ENCODE measurements at regions not wholly inside any gene's neighbourhood (a gene's known extent, or its start where the extent isn't known, plus 50 kb on each side); places are given as distances from the start of the nearest gene placed in this dataset.
"Not testable (repeated sequence)": the region's sequence is repeated elsewhere in the genome, so short reads cannot be mapped to it uniquely, and the experiment has no call there.

GRCh38 chr15:81863162-81863561 lies 182.7 kb downstream of the MEX3B start:
- DNase-seq: no peak

GRCh38 chr15:81859737-81860516 lies 185.9 kb downstream of the MEX3B start:
- DNase-seq: no peak

DNA sequence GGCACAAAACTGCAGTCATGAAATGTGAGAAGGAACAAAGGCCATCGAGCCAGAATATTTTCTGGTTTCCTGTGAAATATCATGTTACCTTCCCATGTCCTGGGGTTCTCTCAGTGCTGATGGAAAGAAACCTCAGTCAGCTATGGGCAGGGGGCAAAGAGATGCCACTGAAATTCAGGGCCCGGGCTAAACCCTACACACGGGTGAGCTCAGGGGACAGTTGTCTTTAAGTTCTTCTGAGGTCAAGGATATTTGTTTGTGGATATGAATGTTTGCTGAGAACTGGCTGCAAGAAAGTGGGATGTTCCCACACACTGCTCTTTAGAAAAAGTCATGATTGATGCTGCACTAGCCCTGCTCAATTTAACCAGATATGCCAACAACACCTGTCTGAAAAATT lies 187.2 kb downstream of the MEX3B start:
- DNase-seq: no peak

- no peak for DNase-seq
Observed at GRCh38 chr15:81858136-81858535, 187.7 kb downstream of the MEX3B start.

GRCh38 chr15:81856634-81857026 lies 189.2 kb downstream of the MEX3B start:
- DNase-seq: no peak

GRCh38 chr15:81856001-81856633 lies 189.7 kb downstream of the MEX3B start:
- no peak for DNase-seq

GRCh38 chr15:81853150-81853748 lies 192.6 kb downstream of the MEX3B start:
- DNase-seq: no peak

DNA sequence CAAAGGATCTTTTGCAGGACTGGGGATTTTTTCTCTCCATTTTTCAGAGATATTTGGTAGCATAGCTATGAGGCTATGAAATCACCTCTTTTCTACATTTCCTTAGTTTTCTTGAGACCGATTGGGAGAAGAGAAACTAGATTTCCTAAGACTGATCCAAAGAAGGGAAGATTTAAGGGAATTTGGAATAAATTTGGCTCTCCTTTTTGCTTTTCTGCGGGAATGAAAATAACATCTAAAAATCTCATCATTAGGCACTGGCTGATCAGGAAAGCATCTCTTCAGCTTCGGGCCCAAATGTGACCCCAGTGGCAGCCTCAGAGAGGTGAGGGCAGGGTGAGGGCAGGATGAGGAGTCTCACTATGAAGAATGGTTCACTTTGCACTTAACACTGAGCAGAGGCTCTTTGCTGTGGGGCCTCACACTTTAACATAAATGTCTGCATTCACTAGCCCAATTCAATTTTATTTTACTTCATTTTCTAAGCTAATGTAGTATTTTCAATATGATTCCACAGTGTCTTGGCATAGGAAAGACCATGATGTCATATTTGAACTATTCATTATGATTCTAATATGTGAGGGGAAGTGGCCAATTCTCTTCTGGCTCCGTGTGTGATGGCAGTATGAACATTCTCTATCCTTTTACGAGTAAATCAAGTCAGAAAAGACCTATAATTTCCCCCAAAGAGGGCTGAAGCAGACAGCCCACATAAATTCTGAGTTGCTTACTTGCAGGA lies 193.2 kb downstream of the MEX3B start:
- no peak for DNase-seq

DNA sequence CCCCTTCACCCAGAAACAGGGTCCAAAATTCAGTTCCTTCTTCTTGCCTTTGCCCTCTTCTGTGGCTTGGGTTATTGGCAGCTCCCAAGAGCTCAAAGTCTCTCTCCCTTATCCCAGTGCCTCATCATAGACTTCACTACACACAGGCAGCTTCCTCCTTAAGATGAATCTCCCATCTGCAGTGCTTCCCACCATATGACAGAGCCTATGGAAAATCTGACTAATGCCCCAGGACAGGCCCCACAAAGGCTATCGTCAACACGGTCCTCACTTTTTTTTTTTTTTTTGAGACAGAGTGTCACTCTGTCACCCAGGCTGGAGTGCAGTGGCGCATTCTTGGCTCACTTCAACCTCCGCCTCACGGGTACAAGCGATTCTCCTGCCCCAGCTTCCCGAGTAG lies 194.1 kb downstream of the MEX3B start:
- DNase-seq: no peak

- no peak for DNase-seq
Observed at GRCh38 chr15:81851325-81851724, 194.5 kb downstream of the MEX3B start.

DNA sequence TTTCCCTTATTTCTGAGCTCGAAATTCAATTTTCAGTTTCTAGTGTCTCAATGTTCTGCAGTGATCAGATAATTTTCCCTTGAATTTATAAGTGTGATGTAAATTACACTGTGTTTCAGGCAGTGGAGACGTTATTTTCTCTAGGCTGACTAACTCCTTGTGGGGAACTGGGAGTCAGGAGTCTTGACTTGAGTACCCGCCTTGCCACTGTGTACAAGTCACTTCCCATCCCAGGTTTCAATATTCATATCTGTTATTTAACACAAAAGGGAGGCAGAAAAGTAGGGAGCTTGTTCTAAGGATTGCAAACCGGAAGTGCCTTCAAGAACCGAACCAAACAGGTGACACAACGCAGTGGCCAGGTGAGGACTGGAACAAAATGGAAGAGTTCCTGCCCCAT lies 196.5 kb downstream of the MEX3B start:
- DNase-seq: no peak

DNA sequence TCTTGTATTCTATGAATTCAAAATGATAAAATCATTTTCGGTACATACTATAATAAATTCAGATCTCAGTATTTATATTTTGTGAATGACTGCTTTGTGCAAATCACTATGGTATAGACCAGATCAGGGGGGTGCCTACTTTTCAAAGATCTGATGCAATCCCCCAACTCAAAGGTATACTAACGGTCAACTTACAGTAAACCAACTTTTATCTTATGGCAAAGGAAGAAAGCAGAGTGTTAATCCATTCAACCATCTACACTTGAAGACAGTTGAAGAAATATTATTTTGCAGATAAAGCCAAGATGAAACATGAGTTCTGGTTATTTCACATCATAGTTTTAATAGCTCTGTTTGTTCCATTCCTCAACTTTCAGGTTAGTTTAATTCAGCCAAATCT lies 197.1 kb downstream of the MEX3B start:
- no peak for DNase-seq

GRCh38 chr15:81843757-81844407 lies 201.9 kb downstream of the MEX3B start:
- no peak for DNase-seq

GRCh38 chr15:81843226-81843625 lies 202.6 kb downstream of the MEX3B start:
- no peak for DNase-seq

GRCh38 chr15:81839387-81839786 lies 206.4 kb downstream of the MEX3B start:
- no peak for DNase-seq

DNA sequence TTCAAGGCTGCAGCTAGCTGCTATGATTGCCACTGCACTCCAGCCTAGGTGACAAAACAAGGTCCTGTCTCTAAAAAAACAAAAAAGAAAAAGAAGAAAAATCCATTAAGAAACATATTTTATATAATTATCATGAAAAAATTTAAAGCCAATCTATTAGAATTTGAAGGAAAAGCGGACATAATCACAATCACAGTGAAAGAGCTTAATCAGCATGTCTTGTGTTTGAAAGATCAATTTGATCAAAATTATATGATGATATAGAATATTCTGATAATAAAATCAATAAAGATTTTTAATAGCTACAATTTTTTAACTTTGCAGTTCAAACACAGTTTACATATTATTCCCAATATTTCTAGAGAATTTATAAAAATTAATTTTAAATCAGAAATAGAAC lies 210.1 kb downstream of the MEX3B start:
- DNase-seq: no peak

GRCh38 chr15:81830520-81830919 lies 215.3 kb downstream of the MEX3B start:
- DNase-seq: no peak

- DNase-seq: no peak
Observed at GRCh38 chr15:81829918-81830317, 215.9 kb downstream of the MEX3B start.

DNA sequence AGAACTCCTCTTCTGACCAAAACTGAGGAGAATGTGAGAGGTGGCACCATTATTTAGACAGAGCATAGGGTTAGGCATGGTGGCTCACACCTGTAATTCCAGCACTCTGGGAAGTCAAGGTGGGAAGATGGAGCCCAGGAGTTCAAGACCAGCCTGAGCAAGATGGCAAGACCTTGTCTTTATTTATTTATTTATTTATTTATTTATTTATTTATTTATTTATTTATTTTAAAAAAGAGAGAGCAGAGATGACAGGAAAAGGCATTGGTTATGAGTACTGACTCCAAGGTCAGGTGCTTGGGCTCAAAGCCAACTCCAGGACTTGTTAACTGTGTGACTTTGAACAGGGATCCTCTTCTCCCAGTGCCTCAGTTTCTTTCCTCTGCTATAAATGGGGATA lies 217.7 kb downstream of the MEX3B start:
- no peak for DNase-seq

GRCh38 chr15:81825136-81825535 lies 220.7 kb downstream of the MEX3B start:
- DNase-seq: no peak

DNA sequence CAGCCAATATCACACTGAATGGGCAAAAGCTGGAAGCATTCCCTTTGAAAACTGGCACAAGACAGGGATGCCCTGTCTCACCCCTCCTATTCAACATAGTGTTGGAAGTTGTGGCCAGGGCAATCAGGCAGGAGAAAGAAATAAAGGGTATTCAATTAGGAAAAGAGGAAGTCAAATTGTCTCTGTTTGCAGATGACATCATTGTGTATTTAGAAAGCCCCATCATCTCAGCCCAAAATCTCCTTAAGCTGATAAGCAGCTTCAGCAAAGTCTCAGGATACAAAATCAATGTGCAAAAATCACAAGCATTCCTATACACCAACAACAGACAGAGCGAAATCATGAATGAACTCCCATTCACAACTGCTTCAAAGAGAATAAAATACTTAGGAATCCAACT lies 223.2 kb downstream of the MEX3B start:
- DNase-seq: not testable (repeated sequence)

DNA sequence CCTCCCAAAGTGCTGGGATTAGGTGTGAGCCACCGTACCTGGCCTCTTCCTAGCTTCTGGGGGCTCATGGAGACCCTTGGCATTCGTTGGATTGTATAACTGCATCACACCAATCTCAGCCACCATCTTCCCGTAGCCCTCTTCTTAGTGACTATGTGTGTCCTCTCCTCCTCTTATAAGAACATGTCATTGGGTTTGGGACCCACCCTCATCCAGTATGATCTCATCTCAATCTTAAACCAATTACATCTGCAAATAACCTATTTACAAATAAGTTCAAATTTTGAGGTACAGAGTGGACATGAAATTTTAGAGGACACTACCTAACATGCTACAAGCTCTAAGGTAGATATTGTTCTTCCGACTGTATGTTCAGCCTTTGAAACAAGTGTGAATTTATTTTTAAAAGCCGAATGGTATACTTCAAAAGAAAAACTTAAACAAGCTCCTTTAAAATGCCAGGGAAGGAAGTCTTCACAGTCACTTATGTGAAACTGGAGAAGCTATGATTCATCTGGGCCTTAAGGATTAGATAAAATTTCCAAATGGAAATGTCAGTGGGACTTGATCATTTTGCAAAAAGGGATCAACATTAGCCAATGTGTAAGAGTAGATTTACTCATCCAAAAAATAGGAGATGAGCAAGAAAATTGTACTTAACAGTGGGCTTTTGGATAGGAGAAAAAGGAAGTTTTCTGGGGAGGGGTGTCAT lies 225.7 kb downstream of the MEX3B start:
- DNase-seq: no peak

Measured in dermis blood vessel endothelial cell (primary cell).